Nephron progenitor cell (in vitro differentiated cells): ENCODE measurements at regions not wholly inside any gene's neighbourhood (a gene's known extent, or its start where the extent isn't known, plus 50 kb on each side); places are given as distances from the start of the nearest gene placed in this dataset.
A peak's percentile ranks its signal among the peaks of the same experiment; 100 is the strongest.

Source experiments
- DNase-seq: peaks from one replicate; pipeline ENCODE4 v3.0.0; 2021
- H3K27ac Mint-ChIP-seq: 2 replicates; pipeline ENCODE4 v1.8.0; 2021; ENCODE audit warnings: mild to moderate bottlenecking, moderate library complexity, mixed read lengths
- H3K27me3 Mint-ChIP-seq: 2 replicates; pipeline ENCODE4 v1.8.0; 2021; ENCODE audit warnings: mild to moderate bottlenecking, low read depth, mixed read lengths; ENCODE audit not compliant: poor library complexity
- H3K36me3 Mint-ChIP-seq: 2 replicates; pipeline ENCODE4 v1.8.0; 2021; ENCODE audit warnings: low read depth, mixed read lengths
- H3K4me1 Mint-ChIP-seq: 2 replicates; pipeline ENCODE4 v1.8.0; 2021; ENCODE audit warnings: mixed read lengths
- H3K4me3 Mint-ChIP-seq: 2 replicates; pipeline ENCODE4 v1.8.0; 2021; ENCODE audit warnings: mild to moderate bottlenecking, moderate library complexity, mixed read lengths
- H3K9me3 Mint-ChIP-seq: 2 replicates; pipeline ENCODE4 v1.8.0; 2021; ENCODE audit warnings: mild to moderate bottlenecking, moderate library complexity, mixed read lengths
- TF ChIP-seq, protein P1 (sequence below): fragments of 200-600 bp; sonication (generic); IDR thresholded peaks from 2 replicates; pipeline ENCODE4 v1.5.0; 2021; ENCODE audit warnings: antibody characterized with exemption

DNA sequence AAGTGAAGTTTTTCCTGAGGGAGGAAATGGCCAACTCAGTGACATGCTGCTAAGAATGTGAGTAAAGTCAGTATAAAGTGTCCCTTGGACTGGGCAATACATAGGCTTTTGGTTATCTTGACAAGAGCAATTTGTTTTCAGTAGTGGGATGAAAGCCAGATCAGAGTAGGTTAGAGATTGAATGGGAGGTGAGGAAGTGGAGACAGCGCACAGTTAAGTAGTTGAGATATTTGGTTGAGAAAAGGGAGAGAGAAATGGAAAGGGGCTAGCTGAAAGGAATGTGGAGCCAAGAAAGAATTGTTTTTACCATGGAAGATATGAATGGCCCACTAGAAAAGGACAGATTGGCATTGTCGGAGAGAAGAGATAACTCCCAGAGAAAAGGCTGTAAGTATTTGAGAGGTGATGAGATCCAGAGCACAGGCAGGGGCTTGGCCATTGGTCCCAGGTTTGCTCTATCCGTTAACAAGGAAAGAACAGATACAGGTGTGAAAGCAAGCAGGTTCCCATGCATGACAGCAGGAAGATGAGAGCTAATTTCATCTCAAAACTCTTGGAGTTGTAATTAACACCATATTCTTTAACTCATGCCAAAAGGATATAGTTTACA, 392.0 kb downstream of the NR2F1-AS1 start:
- H3K27ac Mint-ChIP-seq: peak overlapping the region; percentile 1
- no peaks in the 10 kb centered on the region for H3K36me3 Mint-ChIP-seq
- H3K4me3 Mint-ChIP-seq: no peak overlapping the region
- TF ChIP-seq, protein P1, sequence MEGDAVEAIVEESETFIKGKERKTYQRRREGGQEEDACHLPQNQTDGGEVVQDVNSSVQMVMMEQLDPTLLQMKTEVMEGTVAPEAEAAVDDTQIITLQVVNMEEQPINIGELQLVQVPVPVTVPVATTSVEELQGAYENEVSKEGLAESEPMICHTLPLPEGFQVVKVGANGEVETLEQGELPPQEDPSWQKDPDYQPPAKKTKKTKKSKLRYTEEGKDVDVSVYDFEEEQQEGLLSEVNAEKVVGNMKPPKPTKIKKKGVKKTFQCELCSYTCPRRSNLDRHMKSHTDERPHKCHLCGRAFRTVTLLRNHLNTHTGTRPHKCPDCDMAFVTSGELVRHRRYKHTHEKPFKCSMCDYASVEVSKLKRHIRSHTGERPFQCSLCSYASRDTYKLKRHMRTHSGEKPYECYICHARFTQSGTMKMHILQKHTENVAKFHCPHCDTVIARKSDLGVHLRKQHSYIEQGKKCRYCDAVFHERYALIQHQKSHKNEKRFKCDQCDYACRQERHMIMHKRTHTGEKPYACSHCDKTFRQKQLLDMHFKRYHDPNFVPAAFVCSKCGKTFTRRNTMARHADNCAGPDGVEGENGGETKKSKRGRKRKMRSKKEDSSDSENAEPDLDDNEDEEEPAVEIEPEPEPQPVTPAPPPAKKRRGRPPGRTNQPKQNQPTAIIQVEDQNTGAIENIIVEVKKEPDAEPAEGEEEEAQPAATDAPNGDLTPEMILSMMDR: no peak
- H3K27me3 Mint-ChIP-seq: no peaks in the 10 kb centered on the region
- peaks cover 42% of the 10 kb centered on the region for H3K4me1 Mint-ChIP-seq
- no peak for DNase-seq
- no peaks in the 10 kb centered on the region for H3K9me3 Mint-ChIP-seq

DNA sequence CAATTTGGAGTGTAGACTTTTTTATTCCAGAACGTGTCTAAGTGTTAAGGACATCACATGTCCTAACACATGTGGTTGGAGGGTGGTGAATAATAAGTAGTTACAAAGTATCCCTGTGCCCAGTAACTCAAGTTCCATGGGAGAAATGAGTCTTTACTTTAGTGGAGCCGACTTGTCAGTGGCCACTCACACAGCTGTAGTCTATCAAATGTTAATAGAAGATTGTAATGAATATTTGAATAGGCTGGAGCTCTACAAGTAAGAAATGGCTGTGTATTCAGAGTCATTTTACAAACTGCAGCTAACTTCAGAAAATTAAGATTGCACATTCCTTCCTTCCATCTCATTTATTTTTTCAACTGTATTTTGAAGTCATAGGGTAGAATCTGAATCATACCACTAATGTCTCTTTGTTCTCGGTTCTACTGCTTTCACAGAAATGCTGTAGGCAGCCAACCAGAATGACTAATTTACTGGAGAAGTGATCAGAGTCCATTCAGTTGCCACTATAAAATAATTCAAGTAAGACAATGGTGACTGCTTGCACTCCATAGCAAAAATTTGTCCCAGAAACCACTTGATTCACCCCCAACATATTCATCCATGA, 394.8 kb downstream of the NR2F1-AS1 start:
- Mint-ChIP-seq H3K27ac (no peak overlapping the region), H3K4me1 (peaks cover 14% of the 10 kb centered on the region), H3K4me3 (no peak overlapping the region), H3K27me3 (peaks cover 3% of the 10 kb centered on the region), H3K36me3 (no peaks in the 10 kb centered on the region), H3K9me3 (peaks cover 13% of the 10 kb centered on the region)
- DNase-seq: no peak
- TF ChIP-seq, protein P1: no peak

DNA sequence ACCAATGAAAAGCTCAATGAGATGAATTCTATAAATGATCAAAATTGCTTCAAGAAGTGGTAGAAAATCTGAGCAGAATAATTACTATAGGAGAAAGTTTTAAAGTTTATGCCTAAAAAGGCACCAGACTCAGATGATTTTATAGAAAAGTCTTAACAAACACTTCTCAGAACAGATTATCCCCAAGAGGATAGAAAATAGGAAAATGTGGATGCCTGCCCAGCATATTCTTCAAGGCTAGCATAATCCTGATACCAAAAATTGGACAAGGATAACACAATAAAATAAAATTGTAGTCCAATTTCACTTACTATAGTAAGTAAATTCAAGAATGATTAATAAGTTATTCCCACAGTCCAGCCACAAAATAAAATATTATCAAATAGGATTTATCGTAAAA, 397.0 kb downstream of the NR2F1-AS1 start:
- Mint-ChIP-seq H3K36me3 (peaks cover 6% of the 10 kb centered on the region), H3K27me3 (peaks cover 3% of the 10 kb centered on the region), H3K4me3 (no peak overlapping the region), H3K27ac (no peak overlapping the region), H3K4me1 (peaks cover 11% of the 10 kb centered on the region), H3K9me3 (peaks cover 27% of the 10 kb centered on the region)
- TF ChIP-seq, protein P1: no peak
- DNase-seq: no peak

DNA sequence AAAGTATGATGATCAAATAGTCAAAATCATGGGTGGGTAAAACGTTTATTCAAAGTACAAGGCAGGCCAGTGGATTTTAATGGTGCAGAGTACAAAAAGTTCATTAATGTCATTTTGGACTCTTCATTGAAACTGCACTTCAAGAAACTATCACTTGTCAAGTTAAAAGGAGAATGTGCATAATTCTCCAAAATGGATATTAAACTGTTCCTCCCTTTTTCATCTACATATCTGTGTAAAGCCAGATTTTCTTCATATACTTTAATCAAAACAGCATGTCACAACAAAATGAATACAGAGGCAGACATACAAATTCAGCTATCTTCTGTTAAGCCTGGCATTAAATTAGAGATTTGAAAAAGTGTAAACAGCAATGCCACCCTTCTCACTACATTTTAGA, 401.6 kb downstream of the NR2F1-AS1 start:
- Mint-ChIP-seq H3K36me3 (peaks cover 16% of the 10 kb centered on the region), H3K9me3 (peaks cover 37% of the 10 kb centered on the region), H3K4me3 (no peak overlapping the region), H3K27ac (no peak overlapping the region), H3K4me1 (peaks cover 13% of the 10 kb centered on the region), H3K27me3 (peaks cover 3% of the 10 kb centered on the region)
- TF ChIP-seq, protein P1: no peak
- no peak for DNase-seq

DNA sequence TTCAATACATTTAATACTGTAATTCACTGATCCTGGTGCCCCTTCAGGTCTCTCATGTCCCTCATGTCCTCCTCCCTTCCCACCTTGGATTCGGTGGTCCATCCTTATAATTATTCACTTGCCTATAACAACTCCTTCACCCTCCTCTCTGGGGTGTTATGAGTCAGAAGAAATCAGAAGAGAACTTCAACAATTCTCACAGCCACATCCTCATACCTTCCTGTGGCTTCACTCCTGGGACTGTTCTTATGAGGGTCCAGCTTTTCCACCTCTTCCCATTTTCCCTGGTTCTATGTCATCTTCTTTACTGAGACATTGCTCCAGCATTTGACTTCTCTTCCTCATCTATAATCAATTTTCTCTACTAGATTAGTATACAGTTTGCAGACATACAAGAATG, 406.1 kb downstream of the NR2F1-AS1 start:
- H3K4me1 Mint-ChIP-seq: peaks cover 24% of the 10 kb centered on the region
- no peaks in the 10 kb centered on the region for H3K27me3 Mint-ChIP-seq
- H3K36me3 Mint-ChIP-seq: peaks cover 33% of the 10 kb centered on the region
- TF ChIP-seq, protein P1: no peak
- H3K4me3 Mint-ChIP-seq: no peak overlapping the region
- H3K9me3 Mint-ChIP-seq: peaks cover 49% of the 10 kb centered on the region
- H3K27ac Mint-ChIP-seq: no peak overlapping the region
- DNase-seq: no peak

DNA sequence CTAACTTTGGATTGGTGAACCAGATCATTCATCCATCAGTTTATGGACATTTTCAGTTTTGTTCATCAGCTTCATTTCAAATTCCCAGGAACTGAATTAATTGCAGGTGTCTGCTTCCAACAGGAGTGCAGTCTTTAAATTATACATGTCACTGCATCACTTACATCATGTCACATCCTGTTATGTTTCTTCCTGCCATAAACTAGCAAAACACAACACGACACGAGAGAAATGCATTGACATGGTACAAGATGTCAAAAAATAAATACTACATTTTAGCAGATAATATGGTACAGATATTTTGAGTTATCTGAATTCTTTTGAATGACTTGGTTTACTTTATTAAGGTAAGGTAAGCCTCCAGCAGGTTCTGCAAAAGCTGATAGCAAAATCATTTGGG, 415.5 kb downstream of the NR2F1-AS1 start:
- Mint-ChIP-seq H3K36me3 (peaks cover 31% of the 10 kb centered on the region), H3K27ac (no peak overlapping the region), H3K27me3 (peaks cover 7% of the 10 kb centered on the region), H3K4me3 (no peak overlapping the region), H3K9me3 (peaks cover 36% of the 10 kb centered on the region), H3K4me1 (peaks cover 40% of the 10 kb centered on the region)
- TF ChIP-seq, protein P1: no peak
- DNase-seq: no peak
